GM23248 (cell line): ENCODE measurements at regions not wholly inside any gene's neighbourhood (a gene's known extent, or its start where the extent isn't known, plus 50 kb on each side); places are given as distances from the start of the nearest gene placed in this dataset.

Experiments used
- DNase-seq: peaks from one replicate; pipeline ENCODE4 v3.0.0-alpha.2; 2015
- H2AFZ ChIP-seq: fragments of 200-600 bp; sonication (generic); 2 replicates; pipeline ENCODE4 v1.6.1; 2016; ENCODE audit warnings: antibody characterized with exemption
- H3F3A ChIP-seq: fragments of 200-600 bp; sonication (generic); 2 replicates; pipeline ENCODE4 v1.6.1; 2016; ENCODE audit warnings: mild to moderate bottlenecking, antibody characterized with exemption, mixed run types; ENCODE audit not compliant: insufficient read depth
- H3K27ac ChIP-seq: fragments of 200-600 bp; sonication (generic); 2 replicates; pipeline ENCODE4 v1.5.1; 2016; ENCODE audit warnings: mild to moderate bottlenecking
- H3K27me3 ChIP-seq: fragments of 200-600 bp; sonication (generic); replicated peaks from 2 replicates; pipeline ENCODE4 v1.6.1; 2016; ENCODE audit warnings: mild to moderate bottlenecking; ENCODE audit not compliant: insufficient read depth
- H3K36me3 ChIP-seq: fragments of 200-600 bp; sonication (generic); 2 replicates; pipeline ENCODE4 v1.6.1; 2016; ENCODE audit warnings: low read depth, mild to moderate bottlenecking
- H3K4me1 ChIP-seq: fragments of 200-600 bp; sonication (generic); 2 replicates; pipeline ENCODE4 v1.6.1; 2016; ENCODE audit warnings: mild to moderate bottlenecking; ENCODE audit not compliant: insufficient read depth
- H3K4me2 ChIP-seq: fragments of 200-600 bp; sonication (generic); one replicate; pipeline ENCODE4 v1.6.1; 2016; ENCODE audit warnings: mild to moderate bottlenecking; ENCODE audit not compliant: unreplicated experiment
- H3K4me3 ChIP-seq: fragments of 200-600 bp; sonication (generic); 2 replicates; pipeline ENCODE4 v1.5.1; 2016; ENCODE audit warnings: mild to moderate bottlenecking
- H3K79me2 ChIP-seq: fragments of 200-600 bp; sonication (generic); 2 replicates; pipeline ENCODE4 v1.6.1; 2016; ENCODE audit warnings: mild to moderate bottlenecking; ENCODE audit not compliant: insufficient read depth
- H3K9ac ChIP-seq: fragments of 200-600 bp; sonication (generic); 2 replicates; pipeline ENCODE4 v1.6.1; 2016; ENCODE audit warnings: mild to moderate bottlenecking
- H3K9me2 ChIP-seq: fragments of 200-600 bp; sonication (generic); 2 replicates; pipeline ENCODE4 v1.6.1; 2016; ENCODE audit warnings: mixed run types, mild to moderate bottlenecking, moderate library complexity; ENCODE audit not compliant: insufficient read depth
- H3K9me3 ChIP-seq: fragments of 200-600 bp; sonication (generic); one replicate; pipeline ENCODE4 v1.6.1; 2017; ENCODE audit warnings: low read depth
- H4K20me1 ChIP-seq: fragments of 200-600 bp; sonication (generic); 2 replicates; pipeline ENCODE4 v1.6.0; 2016; ENCODE audit not compliant: insufficient read depth
- EZH2 ChIP-seq: fragments of 200-600 bp; sonication (generic); IDR thresholded peaks from 2 replicates; pipeline ENCODE4 v1.6.1; 2018; ENCODE audit warnings: antibody characterized with exemption, mild to moderate bottlenecking; ENCODE audit not compliant: insufficient read depth, poor library complexity, severe bottlenecking
- EZH2phosphoT487 ChIP-seq: fragments of 200-600 bp; sonication (generic); IDR thresholded peaks from 2 replicates; pipeline ENCODE4 v1.6.1; 2018; ENCODE audit warnings: antibody characterized with exemption, moderate library complexity, mild to moderate bottlenecking, low read depth; ENCODE audit not compliant: insufficient read depth
- WGBS, 2 experiments: methylation state at CpG; one replicate each; pipeline ENCODE4 v1.1.6; 2015 to 2017; ENCODE audit warnings: low lambda C conversion rate in 2 of 2, low coverage in 1 of 2; ENCODE audit errors: missing lambda C conversion rate in 2 of 2; 5-methylcytosine and 5-hydroxymethylcytosine counted together
- in situ Hi-C: fragments of 300-500 bp; cut with MboI; formaldehyde crosslinking; loops from 2 replicates; pipeline ENCODE4 v1.15.0; 2020

GRCh38 chr2:203592470-203592869, 57.4 kb upstream of the RAPH1 start:
- H3K79me2 ChIP-seq, result no peaks in the 10 kb centered on the region
- in situ Hi-C loops, result no loop called here
- no peak for DNase-seq
- no peaks in the 10 kb centered on the region for H3K27me3 ChIP-seq
- no peaks in the 10 kb centered on the region for H3K9me3 ChIP-seq
- TF ChIP-seq EZH2phosphoT487 (no peak), EZH2 (no peak)
- no peak overlapping the region for H2AFZ ChIP-seq
- no peaks in the 10 kb centered on the region for H4K20me1 ChIP-seq
- H3K4me2 ChIP-seq, result no peak overlapping the region
- no peaks in the 10 kb centered on the region for H3K9me2 ChIP-seq
- 58 to 81% methylated on average over 2 of the region's 2 CpGs for WGBS, 2 experiments
- H3K4me3 ChIP-seq, result no peak overlapping the region
- H3F3A ChIP-seq, result no peaks in the 10 kb centered on the region
- H3K36me3 ChIP-seq, result no peaks in the 10 kb centered on the region
- no peak overlapping the region for H3K9ac ChIP-seq
- H3K4me1 ChIP-seq, result peaks cover 24% of the 10 kb centered on the region
- no peak overlapping the region for H3K27ac ChIP-seq

GRCh38 chr2:203594541-203594940, 59.4 kb upstream of the RAPH1 start:
- in situ Hi-C loops, result no loop called here
- peak; percentile 37 for DNase-seq
- Histone ChIP-seq H3F3A (no peaks in the 10 kb centered on the region), H3K4me3 (no peak overlapping the region), H3K36me3 (no peaks in the 10 kb centered on the region), H3K9me3 (no peaks in the 10 kb centered on the region), H3K4me2 (peak overlapping the region; percentile 5), H4K20me1 (no peaks in the 10 kb centered on the region), H3K79me2 (no peaks in the 10 kb centered on the region), H3K9me2 (no peaks in the 10 kb centered on the region), H2AFZ (no peak overlapping the region), H3K27me3 (no peaks in the 10 kb centered on the region), H3K4me1 (peaks cover 22% of the 10 kb centered on the region), H3K27ac (no peak overlapping the region), H3K9ac (no peak overlapping the region)
- no peak for TF ChIP-seq EZH2phosphoT487
- TF ChIP-seq EZH2, result no peak

GRCh38 chr2:203596183-203596582, 61.1 kb upstream of the RAPH1 start:
- Histone ChIP-seq H3K79me2 (no peaks in the 10 kb centered on the region), H2AFZ (no peak overlapping the region), H3K4me1 (peaks cover 20% of the 10 kb centered on the region), H3K27ac (no peak overlapping the region), H3K4me3 (no peak overlapping the region), H3K9ac (no peak overlapping the region), H3K27me3 (no peaks in the 10 kb centered on the region), H3K4me2 (no peak overlapping the region), H4K20me1 (no peaks in the 10 kb centered on the region), H3F3A (no peaks in the 10 kb centered on the region), H3K36me3 (no peaks in the 10 kb centered on the region), H3K9me3 (no peaks in the 10 kb centered on the region), H3K9me2 (no peaks in the 10 kb centered on the region)
- 74 to 75% methylated on average over 5 of the region's 5 CpGs for WGBS, 2 experiments
- TF ChIP-seq EZH2, result no peak
- no peak for TF ChIP-seq EZH2phosphoT487
- in situ Hi-C loops, result no loop called here
- no peak for DNase-seq

DNA sequence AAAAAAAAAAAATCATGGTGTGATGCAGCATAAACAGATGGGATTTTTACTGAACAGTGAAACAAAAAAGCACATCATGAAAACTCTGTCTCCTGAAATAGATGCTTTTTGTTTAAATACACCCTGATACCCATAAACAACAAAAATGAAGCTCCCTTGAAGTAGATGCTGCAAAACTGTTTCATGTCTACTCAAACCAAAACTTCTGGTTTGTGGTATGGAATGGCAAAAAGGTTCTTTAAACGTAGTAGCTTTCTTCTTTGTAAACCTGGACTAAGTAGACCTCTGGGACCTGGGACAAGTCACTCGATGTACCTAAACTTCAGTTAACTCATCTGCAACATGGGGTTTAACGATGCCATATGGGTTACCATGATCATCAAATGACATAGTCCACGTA, 64.4 kb upstream of the RAPH1 start:
- in situ Hi-C loops, result no loop called here
- no peak for TF ChIP-seq EZH2phosphoT487
- TF ChIP-seq EZH2, result no peak
- no peak for DNase-seq
- H4K20me1 ChIP-seq, result no peaks in the 10 kb centered on the region
- H3F3A ChIP-seq, result no peaks in the 10 kb centered on the region
- no peaks in the 10 kb centered on the region for H3K79me2 ChIP-seq
- no peak overlapping the region for H3K27ac ChIP-seq
- H3K4me2 ChIP-seq, result no peak overlapping the region
- WGBS, 2 experiments, result 90 to 91% methylated on average over 4 of the region's 4 CpGs
- no peaks in the 10 kb centered on the region for H3K9me3 ChIP-seq
- H3K27me3 ChIP-seq, result no peaks in the 10 kb centered on the region
- H3K9ac ChIP-seq, result no peak overlapping the region
- H2AFZ ChIP-seq, result no peak overlapping the region
- H3K4me1 ChIP-seq, result peaks cover 8% of the 10 kb centered on the region
- no peaks in the 10 kb centered on the region for H3K9me2 ChIP-seq
- H3K4me3 ChIP-seq, result no peak overlapping the region
- H3K36me3 ChIP-seq, result no peaks in the 10 kb centered on the region

DNA sequence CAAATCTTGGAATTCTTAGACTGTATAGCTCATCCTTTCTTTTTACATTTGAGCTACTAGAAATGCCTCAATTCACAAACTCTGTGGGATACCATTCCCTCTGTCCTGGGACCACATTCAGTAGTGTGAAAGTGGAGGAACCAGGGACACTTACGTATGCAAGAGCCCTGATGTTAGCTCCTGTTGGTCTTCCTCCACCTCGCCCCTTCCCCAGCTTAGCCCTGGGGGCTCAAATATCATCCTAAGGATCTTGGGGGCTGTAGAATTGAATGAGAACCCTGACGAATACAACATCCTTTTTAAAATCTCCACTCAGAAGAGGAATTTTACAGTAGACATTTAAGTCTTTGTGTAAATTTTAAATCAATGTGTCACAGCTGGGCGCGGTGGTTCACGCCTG, 65.2 kb upstream of the RAPH1 start:
- Histone ChIP-seq H3K36me3 (no peaks in the 10 kb centered on the region), H3F3A (no peaks in the 10 kb centered on the region), H3K27me3 (no peaks in the 10 kb centered on the region), H3K27ac (no peak overlapping the region), H4K20me1 (no peaks in the 10 kb centered on the region), H3K4me2 (no peak overlapping the region), H3K9ac (no peak overlapping the region), H3K4me1 (no peaks in the 10 kb centered on the region), H2AFZ (no peak overlapping the region), H3K9me2 (no peaks in the 10 kb centered on the region), H3K4me3 (no peak overlapping the region), H3K9me3 (no peaks in the 10 kb centered on the region), H3K79me2 (no peaks in the 10 kb centered on the region)
- 93 to 96% methylated on average over 6 of the region's 6 CpGs for WGBS, 2 experiments
- TF ChIP-seq EZH2phosphoT487, result no peak
- TF ChIP-seq EZH2, result no peak
- in situ Hi-C loops, result no loop called here
- DNase-seq, result no peak
